ENCODE measurements at regions not wholly inside any gene's neighbourhood (a gene's known extent, or its start where the extent isn't known, plus 50 kb on each side); places are given as distances from the start of the nearest gene placed in this dataset.

DNA sequence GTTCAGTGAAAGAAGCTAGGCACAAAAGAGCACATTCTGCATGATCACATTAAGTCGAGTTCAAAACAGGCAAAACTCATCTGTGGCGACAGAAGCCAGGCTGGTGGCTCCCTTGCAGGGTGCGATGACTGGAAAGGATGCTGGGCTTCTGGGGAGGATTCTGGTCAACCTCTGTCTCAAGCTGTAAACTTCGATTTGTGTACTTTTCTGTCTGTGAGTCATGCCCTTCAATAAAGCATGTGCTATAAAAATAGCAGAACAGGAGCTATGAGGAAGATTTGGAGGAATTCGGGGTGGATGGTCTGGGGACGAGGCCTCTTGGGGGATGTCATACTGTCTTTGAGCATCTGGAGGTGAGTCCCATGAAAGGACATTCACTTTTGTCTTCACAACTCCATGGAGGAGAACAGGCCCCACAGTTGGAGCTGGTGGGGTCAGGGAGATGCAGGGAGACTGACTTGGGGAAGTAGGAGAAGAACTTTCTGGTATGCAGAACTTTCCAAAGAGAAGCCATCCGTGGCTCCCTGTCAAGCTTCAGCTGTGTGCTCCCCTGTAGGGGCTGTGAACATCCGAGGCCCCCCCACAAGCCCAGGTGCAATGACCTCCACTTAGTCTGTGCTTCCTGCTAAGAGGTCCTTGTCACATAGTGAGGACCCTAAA is 77.8 kb upstream of the LINC01488 start:
- TF ChIP-seq, protein P1, sequence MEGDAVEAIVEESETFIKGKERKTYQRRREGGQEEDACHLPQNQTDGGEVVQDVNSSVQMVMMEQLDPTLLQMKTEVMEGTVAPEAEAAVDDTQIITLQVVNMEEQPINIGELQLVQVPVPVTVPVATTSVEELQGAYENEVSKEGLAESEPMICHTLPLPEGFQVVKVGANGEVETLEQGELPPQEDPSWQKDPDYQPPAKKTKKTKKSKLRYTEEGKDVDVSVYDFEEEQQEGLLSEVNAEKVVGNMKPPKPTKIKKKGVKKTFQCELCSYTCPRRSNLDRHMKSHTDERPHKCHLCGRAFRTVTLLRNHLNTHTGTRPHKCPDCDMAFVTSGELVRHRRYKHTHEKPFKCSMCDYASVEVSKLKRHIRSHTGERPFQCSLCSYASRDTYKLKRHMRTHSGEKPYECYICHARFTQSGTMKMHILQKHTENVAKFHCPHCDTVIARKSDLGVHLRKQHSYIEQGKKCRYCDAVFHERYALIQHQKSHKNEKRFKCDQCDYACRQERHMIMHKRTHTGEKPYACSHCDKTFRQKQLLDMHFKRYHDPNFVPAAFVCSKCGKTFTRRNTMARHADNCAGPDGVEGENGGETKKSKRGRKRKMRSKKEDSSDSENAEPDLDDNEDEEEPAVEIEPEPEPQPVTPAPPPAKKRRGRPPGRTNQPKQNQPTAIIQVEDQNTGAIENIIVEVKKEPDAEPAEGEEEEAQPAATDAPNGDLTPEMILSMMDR (IDR thresholded peaks at IDR 0.05), result no peak
- TF ChIP-seq EZH2 (IDR thresholded peaks at IDR 0.05), result no peak
- no peak for TF ChIP-seq EZH2phosphoT487 (IDR thresholded peaks at IDR 0.05)
